DMS114 treated with DMSO at 0.1 percent for 48 hours (cell line): ENCODE measurements at regions not wholly inside any gene's neighbourhood (a gene's known extent, or its start where the extent isn't known, plus 50 kb on each side); places are given as distances from the start of the nearest gene placed in this dataset.
"Not testable (repeated sequence)": the region's sequence is repeated elsewhere in the genome, so short reads cannot be mapped to it uniquely, and the experiment has no call there.

Source experiments
- DNase-seq: peaks from one replicate; lab custom pipeline; 2025; ENCODE audit not compliant: unreplicated experiment; lab: John Stamatoyannopoulos, UW

DNA sequence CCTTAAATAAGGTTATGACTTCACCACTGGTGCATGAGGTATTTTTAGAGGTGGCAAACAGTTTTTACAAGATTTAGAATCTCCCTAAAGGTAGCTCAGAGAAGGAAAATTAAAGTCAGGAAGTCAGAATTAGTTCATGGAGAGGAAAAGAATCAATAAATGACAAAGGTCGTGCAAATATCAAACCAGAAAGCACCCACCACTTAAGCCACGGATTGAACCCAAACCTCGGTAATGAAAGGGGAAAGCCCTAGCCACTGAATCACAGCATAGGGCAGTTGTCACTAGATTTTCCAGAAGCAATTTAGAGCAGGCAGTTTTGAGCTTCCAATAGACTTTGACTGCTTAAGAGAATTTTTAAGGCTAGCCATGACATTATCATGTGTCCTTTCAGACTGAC, 1590.4 kb downstream of the SLITRK1 start:
- DNase-seq: no peak

DNA sequence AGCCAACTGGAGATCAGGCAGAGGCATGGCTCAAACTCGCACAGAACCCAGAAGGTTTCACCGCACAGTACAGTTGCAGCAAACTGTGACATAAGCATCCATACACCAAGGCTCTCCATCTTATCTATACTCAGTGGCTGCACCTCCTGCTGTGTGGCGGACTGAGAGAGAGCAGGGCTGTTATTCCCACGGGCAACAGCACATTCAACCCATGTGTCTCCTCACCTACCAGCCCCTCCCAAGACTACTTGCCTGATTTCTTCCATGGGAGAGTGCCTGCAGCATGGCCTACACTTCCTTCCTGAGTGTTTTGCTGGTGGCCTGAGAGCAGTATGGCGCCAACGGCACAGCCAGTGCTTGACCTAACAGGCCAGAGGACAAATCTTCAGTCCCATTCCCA, 1606.6 kb downstream of the SLITRK1 start:
- DNase-seq: no peak

DNA sequence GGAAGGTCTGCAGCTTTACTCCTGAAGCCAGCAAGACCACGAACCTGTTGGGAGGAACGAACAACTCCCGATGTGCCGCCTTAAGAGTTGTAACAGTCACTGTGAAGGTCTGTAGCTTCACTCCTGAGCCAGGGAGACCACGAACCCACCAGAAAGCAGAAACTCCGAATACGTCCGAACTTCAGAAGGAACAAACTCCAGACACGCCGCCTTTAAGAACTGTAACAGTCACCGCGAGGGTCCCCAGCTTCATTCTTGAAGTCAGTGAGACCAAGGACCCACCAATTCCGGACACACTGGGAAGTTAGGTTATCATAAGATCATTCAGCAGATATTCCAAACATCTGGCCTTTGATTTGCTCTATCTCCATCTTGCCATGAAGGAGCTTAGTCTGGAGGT, 1623.0 kb downstream of the SLITRK1 start:
- no peak for DNase-seq

DNA sequence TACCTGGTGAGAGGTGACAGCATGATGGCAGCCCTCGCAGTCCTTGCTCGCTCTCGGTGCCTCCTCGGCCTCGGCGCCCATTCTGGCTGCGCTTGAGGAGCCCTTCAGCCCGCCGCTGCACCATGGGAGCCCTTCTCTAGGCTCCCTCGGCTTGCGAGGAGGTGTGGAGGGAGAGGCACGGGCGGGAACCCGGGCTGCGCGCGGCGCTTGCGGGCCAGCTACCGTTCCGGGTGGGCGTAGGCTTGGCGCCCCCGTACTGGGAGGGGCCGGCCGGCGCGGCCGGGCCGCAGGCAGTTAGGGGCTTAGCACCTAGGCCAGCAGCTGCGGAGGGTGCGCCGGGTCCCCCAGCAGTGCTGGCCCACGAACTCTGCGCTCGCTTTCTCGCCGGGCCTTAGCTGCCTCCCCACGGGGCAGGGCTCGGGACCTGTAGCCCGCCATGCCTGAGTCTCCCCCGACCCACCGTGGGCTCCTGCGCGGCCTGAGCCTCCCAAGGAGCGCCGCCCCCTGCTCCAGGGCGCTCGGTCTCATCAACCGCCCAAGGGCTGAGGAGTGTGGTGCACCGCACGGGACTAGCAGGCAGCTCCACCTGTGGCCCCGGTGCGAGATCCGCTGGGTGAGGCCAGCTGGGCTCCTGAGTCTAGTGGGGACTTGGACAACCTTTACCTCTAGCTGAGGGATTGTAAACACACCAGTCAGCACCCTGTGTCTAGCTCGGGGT, 1624.3 kb downstream of the SLITRK1 start:
- no peak for DNase-seq

- DNase-seq: no peak
Measured at GRCh38 chr13:82248762-82249161, 1633.5 kb downstream of the SLITRK1 start.

- DNase-seq: no peak
Measured at GRCh38 chr13:82245860-82246259, 1636.4 kb downstream of the SLITRK1 start.

DNA sequence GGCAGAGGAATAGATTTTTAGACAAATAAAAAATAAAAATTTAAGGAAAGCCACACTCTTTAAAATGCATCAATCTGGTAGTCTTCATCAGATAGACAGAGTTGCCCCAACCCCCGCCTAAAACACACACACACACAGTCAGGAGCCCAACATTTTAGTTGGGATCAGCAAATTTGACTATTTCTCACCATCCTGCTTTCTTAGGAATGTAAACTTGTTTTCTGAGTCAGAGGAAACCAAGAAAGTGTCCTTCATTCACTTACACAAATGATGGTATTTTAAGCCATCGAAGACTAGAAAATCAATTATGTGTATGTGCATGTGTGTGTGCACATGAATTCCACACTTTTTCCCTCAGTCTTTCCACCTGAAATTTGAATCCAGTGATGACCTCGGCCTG, 1657.5 kb downstream of the SLITRK1 start:
- DNase-seq: no peak

GRCh38 chr13:82221621-82222020, 1660.7 kb downstream of the SLITRK1 start:
- DNase-seq: no peak

DNA sequence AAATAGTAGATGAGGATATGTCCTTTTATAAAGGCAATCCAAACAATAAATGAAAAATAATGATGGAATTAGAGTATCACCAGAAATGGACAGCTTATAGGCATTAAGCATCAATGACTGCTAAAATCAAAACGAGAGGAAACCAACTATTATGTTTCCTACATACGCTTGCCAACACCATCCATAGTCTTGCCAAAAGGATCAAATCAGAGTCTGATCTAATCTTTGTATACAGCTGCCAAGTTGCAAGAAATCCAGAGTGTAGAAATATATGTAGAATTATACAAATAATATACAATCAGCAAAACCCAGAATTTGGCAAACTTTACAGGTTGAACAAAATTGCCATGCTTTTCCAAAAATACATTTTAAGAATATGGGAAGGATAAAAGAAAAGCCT, 1661.6 kb downstream of the SLITRK1 start:
- DNase-seq: no peak

DNA sequence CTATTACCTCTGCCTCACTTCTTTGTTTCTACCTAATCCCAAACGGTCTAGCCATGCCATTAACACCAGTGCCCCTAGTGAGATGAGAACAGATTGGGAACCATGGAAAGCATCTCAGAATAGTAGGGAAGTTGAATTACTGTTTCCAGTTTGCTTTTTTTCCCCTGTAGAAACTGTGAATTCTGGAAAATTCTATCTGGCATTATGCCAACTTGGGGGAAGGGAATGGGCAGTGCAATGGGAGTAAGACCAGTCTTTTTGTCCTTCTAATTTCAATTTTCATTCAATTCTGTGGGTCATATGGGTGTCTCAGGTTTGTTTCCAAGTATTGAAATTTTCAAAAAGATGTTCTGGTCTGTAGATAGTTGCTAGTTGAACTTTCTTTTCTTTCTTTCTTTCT, 1666.1 kb downstream of the SLITRK1 start:
- no peak for DNase-seq

- DNase-seq: no peak
Measured at GRCh38 chr13:82214341-82214740, 1667.9 kb downstream of the SLITRK1 start.

DNA sequence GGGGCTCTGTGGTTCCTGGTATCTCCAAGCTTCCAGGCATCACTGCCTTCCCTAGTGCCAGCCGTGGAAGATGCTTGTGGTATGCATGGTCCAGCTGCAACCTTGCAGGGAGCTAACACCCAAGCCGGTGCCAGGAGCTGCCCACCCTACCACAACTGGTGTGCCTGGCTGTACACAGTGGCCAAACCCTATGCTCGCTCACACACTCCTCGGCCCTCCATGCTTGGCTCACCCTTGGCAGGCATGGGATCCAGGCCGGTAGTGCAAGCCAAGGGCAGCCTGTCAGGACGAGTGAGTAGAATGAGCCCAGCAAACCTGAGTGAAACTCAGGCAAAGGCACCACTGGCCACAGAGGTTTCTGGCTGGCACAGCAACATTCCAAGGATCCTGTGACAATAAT, 1676.0 kb downstream of the SLITRK1 start:
- DNase-seq: no peak

DNA sequence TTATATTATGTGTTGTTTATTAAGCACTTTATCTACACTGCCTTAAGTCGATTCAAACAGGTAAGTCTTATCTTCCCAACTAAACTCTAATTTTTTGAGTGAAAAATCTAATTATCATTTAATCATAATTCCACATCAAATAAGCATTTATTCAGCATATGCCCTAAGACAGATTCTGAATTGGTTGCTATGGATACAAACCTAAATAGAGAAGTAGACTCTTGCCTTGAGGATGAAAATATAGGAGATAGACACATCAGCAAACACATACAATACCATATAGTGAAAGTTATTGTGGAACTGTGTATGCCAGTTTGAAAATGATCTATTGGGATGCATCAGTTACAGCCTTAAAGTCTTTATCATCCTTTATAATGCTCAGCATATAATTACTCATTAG, 1679.9 kb downstream of the SLITRK1 start:
- no peak for DNase-seq

DNA sequence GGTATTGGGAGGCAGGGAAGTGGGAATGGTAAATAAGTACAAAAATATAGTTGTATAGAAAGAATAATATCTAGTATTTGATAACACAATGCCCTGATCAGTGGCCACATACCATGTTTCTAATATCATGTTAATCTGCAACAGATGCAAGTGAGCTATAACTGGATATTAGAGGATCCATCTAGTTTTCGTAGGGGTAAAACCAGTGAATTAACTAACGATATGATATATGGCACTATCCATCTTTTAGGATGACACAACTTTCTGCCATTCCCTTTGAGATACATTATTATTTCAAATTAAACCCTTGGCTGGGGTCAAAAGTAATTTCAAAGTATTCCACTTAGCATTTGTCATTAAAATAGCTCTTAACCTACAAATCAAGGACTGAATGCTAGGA, 1686.2 kb downstream of the SLITRK1 start:
- DNase-seq: no peak

GRCh38 chr13:82187227-82187626, 1695.0 kb downstream of the SLITRK1 start:
- DNase-seq: no peak

DNA sequence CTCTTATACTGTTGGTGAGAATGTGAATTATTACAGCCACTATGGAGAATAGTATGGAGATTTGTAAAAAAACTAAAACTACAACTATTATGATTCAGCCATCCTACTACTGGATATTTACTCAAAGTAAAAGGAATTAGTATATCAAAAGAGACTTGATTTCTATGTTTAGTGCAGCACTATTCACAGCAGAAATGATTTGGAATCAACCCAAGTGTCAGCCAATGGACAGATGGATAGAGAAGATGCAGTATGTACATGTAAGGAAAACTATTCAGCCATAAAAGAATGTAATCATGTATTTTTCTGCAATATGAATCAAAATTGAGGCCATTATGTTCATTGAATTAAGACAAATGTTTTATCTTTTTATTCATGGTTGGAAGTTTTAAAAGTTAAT, 1705.5 kb downstream of the SLITRK1 start:
- DNase-seq: no peak

- no peak for DNase-seq
Measured at GRCh38 chr13:82165396-82166174, 1716.7 kb downstream of the SLITRK1 start.

DNA sequence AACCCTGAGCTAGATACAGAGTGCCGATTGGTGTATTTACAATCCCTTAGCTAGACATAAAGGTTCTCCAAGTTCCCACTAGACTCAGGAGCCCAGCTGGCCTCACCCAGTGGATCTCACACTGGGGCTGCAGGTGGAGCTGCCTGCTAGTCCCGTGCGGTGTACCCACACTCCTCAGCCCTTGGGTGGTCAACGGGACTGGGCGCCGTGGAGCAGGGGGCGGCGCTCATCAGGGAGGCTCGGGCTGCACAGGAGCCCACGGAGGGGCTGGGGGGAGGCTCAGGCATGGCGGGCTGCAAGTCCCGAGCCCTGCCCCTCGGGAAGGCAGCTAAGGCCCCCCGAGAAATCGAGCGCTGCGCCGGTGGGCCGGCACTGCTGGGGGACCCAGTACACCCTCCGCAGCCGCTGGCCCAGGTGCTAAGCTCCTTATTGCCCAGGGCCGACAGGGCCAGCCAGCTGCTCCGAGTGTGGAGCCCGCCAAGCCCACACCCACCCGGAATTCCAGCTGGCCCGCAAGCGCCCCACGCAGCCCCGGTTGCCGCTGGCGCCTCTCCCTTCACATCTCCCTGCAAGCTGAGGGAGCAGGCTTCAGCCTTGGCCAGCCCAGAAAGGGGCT, 1717.4 kb downstream of the SLITRK1 start:
- DNase-seq: not testable (repeated sequence)

DNA sequence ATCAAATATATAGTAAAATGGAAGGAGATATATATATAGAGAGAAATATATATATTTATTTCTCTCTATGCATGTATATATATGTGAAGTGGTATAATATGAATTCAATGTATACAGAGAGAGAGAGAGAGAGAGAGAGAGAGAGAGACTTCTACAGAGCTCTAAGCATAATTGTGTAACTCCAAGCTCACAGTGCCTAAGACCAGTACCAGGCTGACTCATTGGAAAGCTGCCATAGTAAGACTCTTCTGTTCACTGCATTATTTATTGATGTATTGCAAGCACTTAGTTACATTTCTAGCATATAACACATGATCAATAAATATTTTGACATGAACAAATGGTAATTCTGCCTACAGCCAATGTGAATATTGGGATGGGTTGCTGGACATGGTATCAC, 1734.7 kb downstream of the SLITRK1 start:
- DNase-seq: no peak

DNA sequence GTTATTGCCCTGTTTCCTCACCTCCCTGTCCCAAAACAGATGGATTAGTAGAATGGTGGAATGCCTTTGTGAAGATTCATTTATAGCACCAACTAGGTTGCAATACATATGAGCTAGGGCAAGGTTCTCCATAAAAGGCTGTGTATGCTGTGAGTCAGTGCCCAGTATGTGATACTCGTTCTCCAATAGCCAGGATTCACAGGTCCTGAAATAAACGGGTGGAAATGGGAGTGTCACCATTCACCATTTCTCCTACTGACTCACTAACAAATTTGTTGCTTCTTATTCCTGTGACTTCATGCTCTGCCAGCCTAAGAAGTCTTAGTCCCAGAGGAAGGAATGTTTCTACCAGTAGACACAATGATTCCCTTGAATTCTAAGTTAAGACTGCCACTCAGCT, 1745.4 kb downstream of the SLITRK1 start:
- no peak for DNase-seq

- DNase-seq: no peak
Measured at GRCh38 chr13:82129281-82129680, 1753.0 kb downstream of the SLITRK1 start.

DNA sequence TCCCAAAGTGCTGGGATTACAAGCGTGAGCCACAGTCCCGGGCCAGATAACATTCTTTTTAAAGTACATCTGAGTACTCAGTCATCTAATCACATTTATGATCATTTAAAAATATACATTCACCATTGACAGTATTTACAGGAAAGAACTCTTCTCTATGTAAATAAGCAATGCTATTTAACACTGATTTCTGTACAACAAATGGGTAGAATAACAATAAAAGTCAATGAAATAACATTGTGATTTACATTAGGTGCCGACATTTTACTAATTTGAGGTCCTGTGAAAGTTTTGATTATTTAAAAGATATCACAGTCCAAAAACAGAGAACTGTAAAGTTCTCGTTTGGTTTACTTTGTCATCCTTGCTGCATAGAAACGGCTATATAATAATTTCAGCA, 1763.7 kb downstream of the SLITRK1 start:
- DNase-seq: no peak
